ENCODE measurements at regions not wholly inside any gene's neighbourhood (a gene's known extent, or its start where the extent isn't known, plus 50 kb on each side); places are given as distances from the start of the nearest gene placed in this dataset.

DNA sequence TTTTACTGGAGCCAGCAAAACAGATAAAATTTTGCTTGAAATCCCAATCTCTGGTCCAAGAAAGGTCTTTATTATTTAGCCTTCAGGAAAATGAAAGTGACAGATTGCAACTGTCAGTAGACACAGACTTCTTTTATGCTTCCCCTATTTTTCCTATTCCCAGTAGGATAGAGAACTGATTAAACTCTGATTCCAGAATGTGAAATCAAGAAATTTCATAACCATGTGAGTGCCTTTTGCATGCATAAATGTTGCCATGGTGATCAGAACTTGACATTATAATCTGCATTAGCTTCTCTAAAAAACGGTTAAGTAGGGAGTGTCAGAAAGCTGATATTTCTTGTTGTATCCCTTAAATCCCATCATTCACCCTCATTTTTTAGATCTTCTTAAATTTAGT lies 255.2 kb upstream of the GABRA2 start:
- TF ChIP-seq, protein P1, sequence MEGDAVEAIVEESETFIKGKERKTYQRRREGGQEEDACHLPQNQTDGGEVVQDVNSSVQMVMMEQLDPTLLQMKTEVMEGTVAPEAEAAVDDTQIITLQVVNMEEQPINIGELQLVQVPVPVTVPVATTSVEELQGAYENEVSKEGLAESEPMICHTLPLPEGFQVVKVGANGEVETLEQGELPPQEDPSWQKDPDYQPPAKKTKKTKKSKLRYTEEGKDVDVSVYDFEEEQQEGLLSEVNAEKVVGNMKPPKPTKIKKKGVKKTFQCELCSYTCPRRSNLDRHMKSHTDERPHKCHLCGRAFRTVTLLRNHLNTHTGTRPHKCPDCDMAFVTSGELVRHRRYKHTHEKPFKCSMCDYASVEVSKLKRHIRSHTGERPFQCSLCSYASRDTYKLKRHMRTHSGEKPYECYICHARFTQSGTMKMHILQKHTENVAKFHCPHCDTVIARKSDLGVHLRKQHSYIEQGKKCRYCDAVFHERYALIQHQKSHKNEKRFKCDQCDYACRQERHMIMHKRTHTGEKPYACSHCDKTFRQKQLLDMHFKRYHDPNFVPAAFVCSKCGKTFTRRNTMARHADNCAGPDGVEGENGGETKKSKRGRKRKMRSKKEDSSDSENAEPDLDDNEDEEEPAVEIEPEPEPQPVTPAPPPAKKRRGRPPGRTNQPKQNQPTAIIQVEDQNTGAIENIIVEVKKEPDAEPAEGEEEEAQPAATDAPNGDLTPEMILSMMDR (IDR thresholded peaks at IDR 0.05): no peak

All from LNCAP (cell line).